Keratinocyte (primary cell): ENCODE measurements at regions not wholly inside any gene's neighbourhood (a gene's known extent, or its start where the extent isn't known, plus 50 kb on each side); places are given as distances from the start of the nearest gene placed in this dataset.

ENCODE experiments used
- DNase-seq: peaks from one replicate; pipeline ENCODE4 v3.0.0-alpha.2; 2011; ENCODE audit warnings: low read depth, missing footprints, low spot score
- FAIRE-seq: peaks from 2 replicates; lab custom pipeline; 2011; peaks lifted over from hg19 to GRCh38; lab: Jason Lieb, UNC
- H2AFZ ChIP-seq: 2 replicates; pipeline ENCODE4 v1.6.0; 2012; ENCODE audit warnings: low read length, control low read depth, inconsistent platforms; ENCODE audit not compliant: control insufficient read depth
- H3K27ac ChIP-seq: 2 replicates; pipeline ENCODE4 v1.5.1; 2011; ENCODE audit warnings: low read length; ENCODE audit not compliant: control insufficient read depth, insufficient read depth
- H3K27me3 ChIP-seq: 3 replicates; pipeline ENCODE4 v1.6.0; 2011; ENCODE audit warnings: low read length; ENCODE audit not compliant: control insufficient read depth, insufficient read depth; ENCODE audit errors: extremely low read depth
- H3K36me3 ChIP-seq, 2 experiments: 2 replicates in 1 of 2; 3 replicates in 1 of 2; pipeline ENCODE4 v1.5.1; 2011; ENCODE audit warnings: low read length in 2 of 2, mild to moderate bottlenecking in 1 of 2; ENCODE audit not compliant: control insufficient read depth in 2 of 2, insufficient read depth in 2 of 2; ENCODE audit errors: extremely low read depth in 1 of 2
- H3K4me1 ChIP-seq: 3 replicates; pipeline ENCODE4 v1.5.1; 2011; ENCODE audit warnings: low read length; ENCODE audit not compliant: control insufficient read depth, insufficient read depth; ENCODE audit errors: extremely low read depth
- H3K4me2 ChIP-seq: 3 replicates; pipeline ENCODE4 v1.6.0; 2011; ENCODE audit warnings: low read depth, low read length; ENCODE audit not compliant: control insufficient read depth, insufficient read depth; ENCODE audit errors: extremely low read depth
- H3K4me3 ChIP-seq, 3 experiments: fragments of 200-600 bp in 1 of 3; sonication (generic) in 1 of 3; 2 replicates in 2 of 3; 3 replicates in 1 of 3; pipeline ENCODE4 v1.5.1; 2011 to 2016; ENCODE audit warnings: low read length in 3 of 3, mild to moderate bottlenecking in 3 of 3, control low read depth in 2 of 3, inconsistent platforms in 1 of 3, low read depth in 1 of 3, mixed read lengths in 1 of 3, mixed run types in 1 of 3, moderate library complexity in 1 of 3; ENCODE audit not compliant: control insufficient read depth in 2 of 3, insufficient read depth in 2 of 3; ENCODE audit errors: extremely low read depth in 1 of 3
- H3K79me2 ChIP-seq: 2 replicates; pipeline ENCODE4 v1.6.0; 2012; ENCODE audit warnings: low read length; ENCODE audit not compliant: control insufficient read depth, insufficient read depth
- H3K9ac ChIP-seq: 3 replicates; pipeline ENCODE4 v1.6.0; 2011; ENCODE audit warnings: low read length; ENCODE audit not compliant: control insufficient read depth, insufficient read depth; ENCODE audit errors: extremely low read depth
- H3K9me1 ChIP-seq: 3 replicates; pipeline ENCODE4 v1.6.0; 2011; ENCODE audit warnings: low read length; ENCODE audit not compliant: control insufficient read depth, insufficient read depth; ENCODE audit errors: extremely low read depth
- H3K9me3 ChIP-seq: 2 replicates; pipeline ENCODE4 v1.5.1; 2012; ENCODE audit warnings: low read depth, low read length; ENCODE audit not compliant: control insufficient read depth
- H4K20me1 ChIP-seq: 3 replicates; pipeline ENCODE4 v1.6.0; 2011; ENCODE audit warnings: low read length; ENCODE audit not compliant: control insufficient read depth, insufficient read depth; ENCODE audit errors: extremely low read depth
- EZH2 ChIP-seq: IDR thresholded peaks from one replicate; pipeline ENCODE4 v1.6.1; 2012; ENCODE audit warnings: inconsistent platforms, mild to moderate bottlenecking, low read length, moderate library complexity
- dilution Hi-C: fragments of 300-500 bp; cut with MboI; formaldehyde crosslinking; loops from one replicate; pipeline ENCODE4 v1.7.0; 2020; ENCODE audit warnings: low sequenced_read_pairs; ENCODE audit not compliant: extremely low pct_ligation_motif_present
- TF ChIP-seq, protein P1 (sequence below), 3 experiments: IDR thresholded peaks in 1 of 3; conservative IDR thresholded peaks in 1 of 3; optimal IDR thresholded peaks in 1 of 3; 2 replicates in 2 of 3; 3 replicates in 1 of 3; pipeline versions ENCODE3 to v1.5.1; 2011; ENCODE audit warnings: low read length in 3 of 3, mild to moderate bottlenecking in 3 of 3, moderate library complexity in 2 of 3, control low read depth in 1 of 3, inconsistent platforms in 1 of 3; ENCODE audit not compliant: insufficient read depth in 2 of 3; ENCODE audit errors: extremely low read depth in 1 of 3

DNA sequence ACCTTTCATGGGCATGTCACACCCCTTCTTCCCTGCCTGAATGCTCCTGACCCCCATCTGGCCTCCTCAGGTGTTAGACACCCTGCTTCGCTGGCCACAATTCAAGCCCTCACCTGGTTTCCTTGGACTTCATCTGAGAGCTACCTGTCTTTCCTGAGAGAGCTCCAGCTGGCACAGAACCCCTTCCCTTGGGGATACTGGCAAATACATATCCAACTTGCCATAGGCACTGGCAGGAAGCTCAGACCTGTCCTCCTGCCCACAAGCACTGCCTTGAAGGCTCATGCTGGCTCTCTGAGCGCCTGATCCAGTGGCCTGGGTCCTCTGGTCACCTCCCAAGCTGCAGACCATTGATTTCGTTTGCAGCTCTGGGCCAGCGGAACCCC is 74.1 kb upstream of the MAP4K3 start:
- H4K20me1 ChIP-seq: no peaks in the 10 kb centered on the region
- FAIRE-seq (no peak), DNase-seq (no peak)
- dilution Hi-C loops: no loop called here
- H3K4me1 ChIP-seq: peaks cover 9% of the 10 kb centered on the region
- H3K27me3 ChIP-seq: no peaks in the 10 kb centered on the region
- H3K36me3 ChIP-seq: no peaks in the 10 kb centered on the region
- no peak overlapping the region for H3K4me2 ChIP-seq
- H3K79me2 ChIP-seq: no peaks in the 10 kb centered on the region
- no peaks in the 10 kb centered on the region for H3K9me1 ChIP-seq
- H3K27ac ChIP-seq: no peak overlapping the region
- H3K4me3 ChIP-seq: no peak overlapping the region
- no peak for TF ChIP-seq EZH2
- TF ChIP-seq, protein P1, sequence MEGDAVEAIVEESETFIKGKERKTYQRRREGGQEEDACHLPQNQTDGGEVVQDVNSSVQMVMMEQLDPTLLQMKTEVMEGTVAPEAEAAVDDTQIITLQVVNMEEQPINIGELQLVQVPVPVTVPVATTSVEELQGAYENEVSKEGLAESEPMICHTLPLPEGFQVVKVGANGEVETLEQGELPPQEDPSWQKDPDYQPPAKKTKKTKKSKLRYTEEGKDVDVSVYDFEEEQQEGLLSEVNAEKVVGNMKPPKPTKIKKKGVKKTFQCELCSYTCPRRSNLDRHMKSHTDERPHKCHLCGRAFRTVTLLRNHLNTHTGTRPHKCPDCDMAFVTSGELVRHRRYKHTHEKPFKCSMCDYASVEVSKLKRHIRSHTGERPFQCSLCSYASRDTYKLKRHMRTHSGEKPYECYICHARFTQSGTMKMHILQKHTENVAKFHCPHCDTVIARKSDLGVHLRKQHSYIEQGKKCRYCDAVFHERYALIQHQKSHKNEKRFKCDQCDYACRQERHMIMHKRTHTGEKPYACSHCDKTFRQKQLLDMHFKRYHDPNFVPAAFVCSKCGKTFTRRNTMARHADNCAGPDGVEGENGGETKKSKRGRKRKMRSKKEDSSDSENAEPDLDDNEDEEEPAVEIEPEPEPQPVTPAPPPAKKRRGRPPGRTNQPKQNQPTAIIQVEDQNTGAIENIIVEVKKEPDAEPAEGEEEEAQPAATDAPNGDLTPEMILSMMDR (optimal IDR thresholded peaks at IDR 0.05 in 1 of 3, IDR thresholded peaks at IDR 0.05 in 1 of 3, conservative IDR thresholded peaks at IDR 0.05 in 1 of 3; ENCODE audit: extremely low read depth in 1 of 3, insufficient read depth in 2 of 3, low read length in 3 of 3): no peak
- no peaks in the 10 kb centered on the region for H3K9me3 ChIP-seq
- no peak overlapping the region for H3K9ac ChIP-seq
- H2AFZ ChIP-seq: no peak overlapping the region

DNA sequence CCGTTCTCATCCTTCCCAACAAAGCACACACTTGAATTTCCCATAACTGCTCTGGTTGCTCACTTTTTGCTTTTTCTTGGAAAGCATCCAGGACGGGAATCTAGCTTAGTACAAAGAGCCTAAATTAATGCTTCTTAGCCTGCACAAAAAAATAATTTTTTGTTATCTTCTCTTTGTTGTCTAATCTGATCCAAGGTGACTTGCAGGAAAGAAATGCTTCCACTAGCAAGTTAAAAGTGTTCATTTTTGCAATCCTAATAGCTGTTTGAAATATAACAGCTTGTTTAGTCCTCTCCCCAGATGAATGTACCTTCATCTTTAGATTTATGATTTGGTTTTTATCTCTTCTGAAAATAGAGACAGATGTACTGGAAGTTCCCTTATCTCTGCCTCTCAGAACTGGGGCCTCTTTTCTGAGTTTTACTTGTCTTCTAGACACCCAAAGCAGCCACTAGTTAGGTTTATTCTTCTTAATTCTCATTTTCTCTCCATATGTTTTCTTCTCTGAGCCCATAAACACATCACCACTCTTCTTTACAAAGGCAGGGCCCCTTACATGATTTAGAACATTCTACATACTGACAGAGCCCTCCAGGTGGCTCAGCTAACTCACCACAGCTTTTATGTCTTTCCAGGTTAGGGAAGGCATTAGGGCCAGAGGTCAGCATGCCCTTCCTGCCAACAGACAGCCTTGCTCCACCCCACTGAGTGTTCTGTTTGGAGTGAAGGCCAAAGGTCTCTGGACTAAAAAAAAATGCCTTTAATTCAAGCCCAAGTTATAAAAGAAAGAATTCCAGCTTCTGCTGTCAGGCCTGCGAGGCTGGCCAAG is 74.7 kb upstream of the MAP4K3 start:
- dilution Hi-C loops: no loop called here
- H3K27me3 ChIP-seq: no peaks in the 10 kb centered on the region
- peaks cover 13% of the 10 kb centered on the region for H3K4me1 ChIP-seq
- DNase-seq (no peak), FAIRE-seq (no peak)
- no peak overlapping the region for H3K9ac ChIP-seq
- H3K9me1 ChIP-seq: no peaks in the 10 kb centered on the region
- H3K79me2 ChIP-seq: no peaks in the 10 kb centered on the region
- TF ChIP-seq EZH2: no peak
- no peaks in the 10 kb centered on the region for H3K36me3 ChIP-seq
- no peak overlapping the region for H3K27ac ChIP-seq
- no peaks in the 10 kb centered on the region for H3K9me3 ChIP-seq
- H3K4me3 ChIP-seq: no peak overlapping the region
- H3K4me2 ChIP-seq: no peak overlapping the region
- no peaks in the 10 kb centered on the region for H4K20me1 ChIP-seq
- no peak overlapping the region for H2AFZ ChIP-seq
